Loucy (cell line): ENCODE measurements at regions not wholly inside any gene's neighbourhood (a gene's known extent, or its start where the extent isn't known, plus 50 kb on each side); places are given as distances from the start of the nearest gene placed in this dataset.

ENCODE experiments used
- H2AFZ ChIP-seq: fragments of 200-600 bp; sonication (generic); 2 replicates; pipeline ENCODE4 v1.6.0; 2016; ENCODE audit warnings: antibody characterized with exemption, mild to moderate bottlenecking, low read length, moderate library complexity
- H3F3A ChIP-seq: fragments of 200-600 bp; 2 replicates; pipeline ENCODE4 v1.6.0; 2016; ENCODE audit warnings: antibody characterized with exemption, low read depth, mild to moderate bottlenecking
- H3K27me3 ChIP-seq: fragments of 200-600 bp; sonication (generic); 2 replicates; pipeline ENCODE4 v1.6.1; 2014; ENCODE audit warnings: low read length, mild to moderate bottlenecking; ENCODE audit not compliant: insufficient read depth, poor library complexity, severe bottlenecking
- H3K36me3 ChIP-seq: fragments of 200-600 bp; sonication (generic); 2 replicates; pipeline ENCODE4 v1.6.1; 2016; ENCODE audit warnings: low read length; ENCODE audit not compliant: insufficient read depth
- H3K4me1 ChIP-seq: fragments of 200-600 bp; sonication (generic); 2 replicates; pipeline ENCODE4 v1.5.1; 2014; ENCODE audit warnings: low read length, mild to moderate bottlenecking; ENCODE audit not compliant: insufficient read depth, poor library complexity, severe bottlenecking
- H3K4me2 ChIP-seq: fragments of 200-600 bp; sonication (generic); 2 replicates; pipeline ENCODE4 v1.6.0; 2014; ENCODE audit warnings: antibody characterized with exemption, low read length, low read depth, mild to moderate bottlenecking; ENCODE audit not compliant: poor library complexity, severe bottlenecking
- H3K4me3 ChIP-seq: fragments of 200-600 bp; sonication (generic); 2 replicates; pipeline ENCODE4 v1.5.1; 2014; ENCODE audit warnings: low read length, mild to moderate bottlenecking, mixed read lengths; ENCODE audit not compliant: poor library complexity, severe bottlenecking
- H3K79me2 ChIP-seq: fragments of 200-600 bp; sonication (generic); 2 replicates; pipeline ENCODE4 v1.6.1; 2014; ENCODE audit warnings: low read length; ENCODE audit not compliant: insufficient read depth
- H3K9ac ChIP-seq: fragments of 200-600 bp; sonication (generic); 2 replicates; pipeline ENCODE4 v1.6.0; 2014; ENCODE audit warnings: mild to moderate bottlenecking, low read depth, low read length, moderate library complexity; ENCODE audit not compliant: poor library complexity, severe bottlenecking
- H3K9me2 ChIP-seq: fragments of 200-600 bp; sonication (generic); replicated peaks from 2 replicates; pipeline ENCODE4 v1.6.1; 2016; ENCODE audit warnings: low read depth, low read length, mixed read lengths
- H3K9me3 ChIP-seq: fragments of 200-600 bp; sonication (generic); 2 replicates; pipeline ENCODE4 v1.6.1; 2014; ENCODE audit warnings: mild to moderate bottlenecking, antibody characterized with exemption, low read length, low read depth; ENCODE audit not compliant: insufficient read depth
- H4K20me1 ChIP-seq: fragments of 200-600 bp; sonication (generic); 2 replicates; pipeline ENCODE4 v1.6.0; 2014; ENCODE audit warnings: antibody characterized with exemption, low read length, mild to moderate bottlenecking; ENCODE audit not compliant: insufficient read depth, poor library complexity, severe bottlenecking
- CTCF ChIP-seq: fragments of 200-600 bp; sonication (generic); conservative IDR thresholded peaks from 2 replicates; pipeline ENCODE4 v1.5.1; 2014; ENCODE audit warnings: mild to moderate bottlenecking, antibody characterized with exemption, low read length
- EZH2phosphoT487 ChIP-seq: fragments of 200-600 bp; IDR thresholded peaks from 2 replicates; pipeline ENCODE4 v1.6.1; 2018; ENCODE audit warnings: antibody characterized with exemption, mild to moderate bottlenecking, moderate library complexity, borderline replicate concordance

DNA sequence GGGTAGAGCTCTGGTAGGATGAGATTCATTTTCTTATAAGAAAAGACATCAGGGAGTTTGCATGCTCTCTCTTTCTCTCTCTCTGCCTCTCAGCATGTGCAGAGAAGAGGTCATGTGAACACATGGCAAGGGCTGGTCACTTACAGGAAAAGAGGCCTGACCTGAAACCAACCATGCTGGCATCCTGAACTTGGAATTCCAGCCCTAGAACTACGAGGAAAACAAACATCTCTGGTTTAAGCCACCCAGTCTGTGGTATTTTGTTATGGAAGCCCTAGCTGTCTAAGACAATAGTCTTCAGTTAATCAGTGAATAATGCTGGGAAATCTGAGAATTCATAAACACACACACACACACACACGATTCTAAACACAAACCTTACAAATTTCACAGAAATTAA lies 1104.2 kb upstream of the LRRN3 start:
- no peaks in the 10 kb centered on the region for H3K36me3 ChIP-seq
- H3F3A ChIP-seq: no peaks in the 10 kb centered on the region
- no peak overlapping the region for H3K4me2 ChIP-seq
- H3K4me3 ChIP-seq: no peak overlapping the region
- H3K9me3 ChIP-seq: no peaks in the 10 kb centered on the region
- no peaks in the 10 kb centered on the region for H3K27me3 ChIP-seq
- H3K79me2 ChIP-seq: no peaks in the 10 kb centered on the region
- no peaks in the 10 kb centered on the region for H3K9me2 ChIP-seq
- H3K9ac ChIP-seq: no peak overlapping the region
- H4K20me1 ChIP-seq: no peaks in the 10 kb centered on the region
- H2AFZ ChIP-seq: no peak overlapping the region
- TF ChIP-seq EZH2phosphoT487 (no peak), CTCF (no peak)
- no peaks in the 10 kb centered on the region for H3K4me1 ChIP-seq

DNA sequence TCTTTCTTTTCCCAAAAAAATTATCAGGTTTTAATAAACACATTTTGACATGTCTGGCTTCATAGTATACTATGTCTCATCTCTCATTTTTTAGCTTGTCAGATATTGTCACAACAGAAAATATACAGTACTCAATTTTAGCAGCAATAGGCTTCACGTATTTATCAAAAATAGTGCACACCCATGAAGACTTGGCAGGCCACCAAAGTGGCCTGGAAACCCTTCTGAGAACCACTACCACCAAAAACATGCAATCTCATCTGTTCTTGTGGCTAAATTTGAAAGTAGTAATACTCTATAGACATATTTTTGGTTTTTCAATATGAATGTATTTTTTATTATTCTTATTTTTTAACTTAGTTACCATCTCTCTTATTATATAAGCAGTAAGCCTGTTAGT lies 1094.5 kb upstream of the LRRN3 start:
- no peaks in the 10 kb centered on the region for H3K36me3 ChIP-seq
- H3K4me1 ChIP-seq: no peaks in the 10 kb centered on the region
- H3K79me2 ChIP-seq: no peaks in the 10 kb centered on the region
- H3K9me2 ChIP-seq: no peaks in the 10 kb centered on the region
- TF ChIP-seq EZH2phosphoT487: no peak
- TF ChIP-seq CTCF: no peak
- H3K27me3 ChIP-seq: no peaks in the 10 kb centered on the region
- no peak overlapping the region for H2AFZ ChIP-seq
- no peak overlapping the region for H3K4me3 ChIP-seq
- no peaks in the 10 kb centered on the region for H4K20me1 ChIP-seq
- H3K9ac ChIP-seq: no peak overlapping the region
- no peak overlapping the region for H3K4me2 ChIP-seq
- H3K9me3 ChIP-seq: no peaks in the 10 kb centered on the region
- H3F3A ChIP-seq: no peaks in the 10 kb centered on the region

- no peaks in the 10 kb centered on the region for H3F3A ChIP-seq
- H3K9me3 ChIP-seq: no peaks in the 10 kb centered on the region
- no peaks in the 10 kb centered on the region for H4K20me1 ChIP-seq
- no peaks in the 10 kb centered on the region for H3K9me2 ChIP-seq
- no peak for TF ChIP-seq EZH2phosphoT487
- H3K4me1 ChIP-seq: no peaks in the 10 kb centered on the region
- no peaks in the 10 kb centered on the region for H3K36me3 ChIP-seq
- no peak overlapping the region for H3K4me3 ChIP-seq
- no peaks in the 10 kb centered on the region for H3K79me2 ChIP-seq
- no peak overlapping the region for H2AFZ ChIP-seq
- H3K27me3 ChIP-seq: no peaks in the 10 kb centered on the region
- no peak overlapping the region for H3K9ac ChIP-seq
- H3K4me2 ChIP-seq: no peak overlapping the region
Measured at GRCh38 chr7:109996927-109997326, 1094.0 kb upstream of the LRRN3 start.

- Histone ChIP-seq H2AFZ (no peak overlapping the region), H3K9me2 (no peaks in the 10 kb centered on the region), H3K4me2 (no peak overlapping the region), H4K20me1 (no peaks in the 10 kb centered on the region), H3K4me1 (no peaks in the 10 kb centered on the region), H3K79me2 (no peaks in the 10 kb centered on the region), H3K9ac (no peak overlapping the region), H3K9me3 (no peaks in the 10 kb centered on the region), H3K27me3 (no peaks in the 10 kb centered on the region), H3K36me3 (no peaks in the 10 kb centered on the region), H3K4me3 (no peak overlapping the region), H3F3A (no peaks in the 10 kb centered on the region)
- TF ChIP-seq EZH2phosphoT487: no peak
- no peak for TF ChIP-seq CTCF
Measured at GRCh38 chr7:109997837-109998236, 1093.1 kb upstream of the LRRN3 start.
